Dendritic cell treated with granulocyte-macrophage colony-stimulating factor and Interleukin-4, amounts not matched to agents 40 ng/mL and 50 ng/mL, for 4 days (primary cell): ENCODE measurements at regions not wholly inside any gene's neighbourhood (a gene's known extent, or its start where the extent isn't known, plus 50 kb on each side); places are given as distances from the start of the nearest gene placed in this dataset.

Experiments used
- H3K27ac Mint-ChIP-seq: one replicate; pipeline ENCODE4 v1.8.0; 2022; ENCODE audit warnings: mild to moderate bottlenecking, mixed read lengths
- H3K27me3 Mint-ChIP-seq: one replicate; pipeline ENCODE4 v1.8.0; 2022; ENCODE audit warnings: mild to moderate bottlenecking, mixed read lengths
- H3K36me3 Mint-ChIP-seq: one replicate; pipeline ENCODE4 v1.8.0; 2022; ENCODE audit warnings: low read depth, mixed read lengths
- H3K4me1 Mint-ChIP-seq: one replicate; pipeline ENCODE4 v1.8.0; 2022; ENCODE audit warnings: low read depth, mixed read lengths
- H3K4me3 Mint-ChIP-seq: one replicate; pipeline ENCODE4 v1.8.0; 2022; ENCODE audit warnings: mild to moderate bottlenecking, moderate library complexity, mixed read lengths
- H3K9me3 Mint-ChIP-seq: one replicate; pipeline ENCODE4 v1.8.0; 2022; ENCODE audit warnings: mixed read lengths
- intact Hi-C: fragments of 100-400 bp; cut with micrococcal nuclease; formaldehyde crosslinking; loops from one replicate; pipeline ENCODE4 v1.15.0; 2022

DNA sequence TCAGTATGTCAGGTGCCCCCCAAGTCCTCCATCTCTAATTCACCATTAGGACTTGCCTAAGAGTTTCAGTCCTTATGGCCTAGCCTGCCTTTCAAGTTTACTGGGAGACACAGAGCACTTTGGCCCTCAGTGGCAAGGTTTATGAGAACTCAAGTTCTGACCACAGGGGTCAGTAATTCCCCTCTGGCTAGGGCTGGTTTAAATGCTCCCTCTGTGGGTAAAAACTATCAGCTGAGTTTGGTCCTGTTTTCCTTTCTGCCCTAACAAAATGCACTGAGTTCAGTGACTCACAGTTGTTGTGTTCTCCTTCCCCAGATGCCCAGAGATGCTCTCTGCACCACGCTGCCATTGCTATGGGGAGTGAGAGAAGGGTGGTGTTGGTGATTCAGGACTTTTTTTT, 163.2 kb downstream of the RELL1 start:
- Mint-ChIP-seq H3K27me3 (no peaks in the 10 kb centered on the region), H3K9me3 (peaks cover 38% of the 10 kb centered on the region), H3K27ac (no peak overlapping the region), H3K4me1 (no peaks in the 10 kb centered on the region), H3K36me3 (no peaks in the 10 kb centered on the region), H3K4me3 (no peak overlapping the region)
- intact Hi-C loops: no loop called here

DNA sequence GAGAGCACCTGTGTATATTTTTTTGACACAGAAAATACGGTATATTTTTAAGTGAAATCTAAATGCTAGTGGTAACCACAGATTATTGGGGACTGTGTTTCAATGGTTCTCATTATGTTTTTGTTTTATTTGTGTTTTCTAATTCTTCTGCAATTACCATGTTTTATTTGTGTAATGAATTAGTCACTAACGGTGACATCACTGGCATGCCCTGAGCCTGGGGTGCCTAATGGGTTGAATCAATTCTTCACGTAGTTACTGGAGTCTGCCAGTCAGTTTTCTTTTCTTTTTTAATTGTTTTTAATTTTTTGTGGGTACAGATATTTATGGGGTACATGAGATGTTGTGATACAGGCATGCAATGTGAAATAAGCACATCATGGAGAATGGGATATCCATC, 168.8 kb downstream of the RELL1 start:
- H3K9me3 Mint-ChIP-seq: peaks cover 44% of the 10 kb centered on the region
- no peaks in the 10 kb centered on the region for H3K4me1 Mint-ChIP-seq
- no peak overlapping the region for H3K27ac Mint-ChIP-seq
- no peak overlapping the region for H3K4me3 Mint-ChIP-seq
- intact Hi-C loops: no loop called here
- H3K36me3 Mint-ChIP-seq: no peaks in the 10 kb centered on the region
- no peaks in the 10 kb centered on the region for H3K27me3 Mint-ChIP-seq

DNA sequence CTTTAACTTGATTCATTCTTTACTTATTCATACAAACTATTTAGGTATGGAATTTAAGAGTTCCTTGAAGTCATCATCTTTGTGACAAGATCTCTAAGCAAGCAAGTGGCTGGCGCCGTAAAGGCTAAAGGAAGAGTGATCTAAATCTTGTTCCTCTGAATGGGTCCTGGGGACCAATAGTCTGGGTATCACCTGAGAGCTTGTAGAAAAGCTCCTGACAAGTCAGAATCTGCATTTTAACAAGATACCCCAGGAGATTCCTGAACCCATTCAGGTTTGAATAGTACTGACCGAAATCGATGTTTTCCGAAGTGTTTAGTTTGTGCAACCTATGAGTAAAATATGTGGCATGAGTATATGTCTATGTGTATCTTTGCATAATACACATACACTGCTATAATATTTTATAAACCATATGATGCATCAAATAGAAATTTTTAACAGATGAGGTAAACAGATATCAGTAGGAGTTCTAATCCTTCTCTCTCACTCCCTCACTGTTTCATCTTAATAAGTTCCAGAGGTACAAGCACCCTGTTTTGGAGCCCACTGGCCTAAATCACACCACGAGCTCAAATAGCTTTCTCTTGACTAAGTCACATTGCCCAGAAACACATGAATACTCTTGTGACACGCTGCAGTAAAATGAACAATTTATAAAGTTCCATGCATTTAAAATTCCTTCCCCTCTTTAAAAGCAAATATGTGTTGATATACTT, 170.0 kb downstream of the RELL1 start:
- H3K4me3 Mint-ChIP-seq: no peak overlapping the region
- intact Hi-C loops: no loop called here
- H3K4me1 Mint-ChIP-seq: no peaks in the 10 kb centered on the region
- no peaks in the 10 kb centered on the region for H3K27me3 Mint-ChIP-seq
- no peaks in the 10 kb centered on the region for H3K36me3 Mint-ChIP-seq
- peaks cover 33% of the 10 kb centered on the region for H3K9me3 Mint-ChIP-seq
- no peak overlapping the region for H3K27ac Mint-ChIP-seq

DNA sequence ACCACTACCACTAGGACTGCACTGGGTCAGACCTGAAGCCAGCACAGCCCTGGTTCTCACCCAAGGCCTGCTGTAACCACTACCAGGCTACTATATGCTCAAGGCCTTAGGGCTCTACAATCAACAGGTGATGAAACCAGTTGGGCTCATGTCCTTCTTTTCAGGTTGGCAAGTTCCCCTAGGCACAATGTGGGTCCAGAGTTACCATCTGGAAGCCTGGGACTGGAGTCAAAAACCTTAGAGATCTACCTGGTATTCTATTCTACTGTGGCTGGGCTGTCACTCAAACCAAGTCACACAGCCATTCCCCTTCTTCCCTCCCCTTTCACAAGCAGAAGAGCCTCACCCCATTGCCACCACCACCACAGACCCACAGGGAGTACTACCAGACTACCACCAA, 175.6 kb downstream of the RELL1 start:
- Mint-ChIP-seq H3K27ac (no peak overlapping the region), H3K4me1 (no peaks in the 10 kb centered on the region), H3K36me3 (no peaks in the 10 kb centered on the region), H3K9me3 (peaks cover 18% of the 10 kb centered on the region), H3K4me3 (no peak overlapping the region), H3K27me3 (peaks cover 2% of the 10 kb centered on the region)
- intact Hi-C loops: no loop called here

DNA sequence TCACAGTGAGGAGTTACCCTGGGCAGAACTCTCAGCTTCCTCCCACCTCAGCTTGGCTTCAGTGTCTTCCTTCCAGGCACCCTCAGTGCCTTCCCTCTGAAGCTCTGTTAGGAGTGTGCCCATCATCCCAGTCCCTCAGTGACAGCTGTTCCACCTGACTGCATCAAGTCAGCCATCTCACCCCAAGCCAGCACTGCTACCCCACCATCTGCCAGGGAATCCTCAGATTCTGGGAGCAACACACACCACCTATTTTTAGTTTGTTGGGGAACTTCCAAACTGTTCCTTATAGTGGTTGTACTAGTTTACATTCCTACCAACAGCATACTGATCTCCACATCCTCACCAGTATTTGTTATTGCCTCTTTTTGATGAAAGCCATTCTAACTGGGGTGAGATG, 182.9 kb downstream of the RELL1 start:
- Mint-ChIP-seq H3K4me3 (no peak overlapping the region), H3K9me3 (no peaks in the 10 kb centered on the region), H3K27ac (no peak overlapping the region), H3K4me1 (no peaks in the 10 kb centered on the region), H3K36me3 (no peaks in the 10 kb centered on the region), H3K27me3 (peaks cover 17% of the 10 kb centered on the region)
- intact Hi-C loops: no loop called here

DNA sequence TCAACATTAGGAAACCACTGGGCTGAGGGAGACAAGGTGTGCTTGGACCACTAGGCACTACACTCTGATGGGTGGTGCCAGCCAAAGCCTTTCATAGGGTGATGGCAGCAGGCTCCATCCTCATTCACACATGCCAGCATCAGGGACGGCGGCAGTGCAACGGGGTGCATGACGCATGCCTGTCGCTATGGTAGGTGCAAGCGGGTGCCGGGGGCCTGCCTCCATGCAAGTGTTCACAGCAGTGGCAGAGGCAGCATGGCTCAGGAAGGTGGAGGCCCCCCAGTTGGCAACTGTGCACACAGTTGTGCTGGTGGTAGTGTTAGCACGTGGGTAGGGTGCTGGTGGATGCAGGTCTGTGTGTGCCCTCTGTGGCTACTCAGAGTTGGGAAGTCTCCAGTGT, 184.1 kb downstream of the RELL1 start:
- no peaks in the 10 kb centered on the region for H3K9me3 Mint-ChIP-seq
- no peak overlapping the region for H3K27ac Mint-ChIP-seq
- H3K27me3 Mint-ChIP-seq: peaks cover 17% of the 10 kb centered on the region
- no peaks in the 10 kb centered on the region for H3K4me1 Mint-ChIP-seq
- no peaks in the 10 kb centered on the region for H3K36me3 Mint-ChIP-seq
- intact Hi-C loops: no loop called here
- no peak overlapping the region for H3K4me3 Mint-ChIP-seq
